ENCODE measurements at regions not wholly inside any gene's neighbourhood (a gene's known extent, or its start where the extent isn't known, plus 50 kb on each side); places are given as distances from the start of the nearest gene placed in this dataset.

GRCh38 chr14:66378712-66379505, 107.3 kb upstream of the CCDC196 start:
- TF ChIP-seq CTCF (IDR thresholded peaks at IDR 0.05) (no peak), POLR2A (IDR thresholded peaks at IDR 0.05) (no peak)
